ENCODE measurements at regions not wholly inside any gene's neighbourhood (a gene's known extent, or its start where the extent isn't known, plus 50 kb on each side); places are given as distances from the start of the nearest gene placed in this dataset.

DNA sequence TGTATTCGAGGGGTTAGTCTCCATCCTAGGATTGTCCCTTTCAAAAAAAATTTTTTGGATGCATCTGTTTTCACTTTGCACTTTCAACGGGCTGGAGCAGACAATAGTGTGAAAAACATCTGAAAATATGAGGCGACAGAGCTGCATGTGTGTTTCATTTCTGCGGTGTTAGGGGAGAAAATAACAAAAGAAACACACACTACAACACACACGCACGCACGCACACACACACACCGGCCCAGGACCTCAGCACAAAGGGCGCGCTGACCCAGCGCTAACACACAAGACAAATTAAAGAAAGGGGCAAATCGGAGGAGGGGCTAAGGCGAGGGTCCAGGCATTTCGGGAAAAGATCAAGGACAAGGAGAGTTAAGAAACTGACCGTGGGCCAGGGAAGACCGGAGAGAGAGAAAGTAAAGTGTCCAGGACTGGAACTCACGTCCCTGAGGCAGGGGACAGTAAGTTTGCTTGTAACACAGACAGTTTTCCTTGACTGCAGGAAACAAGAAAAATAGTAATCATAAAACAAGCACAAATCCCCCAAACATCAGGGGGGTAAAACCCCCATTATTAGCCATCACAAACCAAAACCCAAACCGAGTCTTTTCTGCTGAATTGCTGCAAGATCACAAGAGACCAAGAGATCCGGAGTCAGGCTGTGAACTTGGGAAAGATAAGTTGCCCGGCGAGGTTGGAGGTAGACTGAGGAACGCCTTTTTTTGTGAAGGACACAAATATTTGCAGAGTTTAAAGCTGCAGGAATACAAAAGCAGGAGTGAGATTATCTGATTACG lies 302.1 kb downstream of the PARP8 start:
- no peak for TF ChIP-seq POLR2A (IDR thresholded peaks at IDR 0.05)
- TF ChIP-seq, protein P1, sequence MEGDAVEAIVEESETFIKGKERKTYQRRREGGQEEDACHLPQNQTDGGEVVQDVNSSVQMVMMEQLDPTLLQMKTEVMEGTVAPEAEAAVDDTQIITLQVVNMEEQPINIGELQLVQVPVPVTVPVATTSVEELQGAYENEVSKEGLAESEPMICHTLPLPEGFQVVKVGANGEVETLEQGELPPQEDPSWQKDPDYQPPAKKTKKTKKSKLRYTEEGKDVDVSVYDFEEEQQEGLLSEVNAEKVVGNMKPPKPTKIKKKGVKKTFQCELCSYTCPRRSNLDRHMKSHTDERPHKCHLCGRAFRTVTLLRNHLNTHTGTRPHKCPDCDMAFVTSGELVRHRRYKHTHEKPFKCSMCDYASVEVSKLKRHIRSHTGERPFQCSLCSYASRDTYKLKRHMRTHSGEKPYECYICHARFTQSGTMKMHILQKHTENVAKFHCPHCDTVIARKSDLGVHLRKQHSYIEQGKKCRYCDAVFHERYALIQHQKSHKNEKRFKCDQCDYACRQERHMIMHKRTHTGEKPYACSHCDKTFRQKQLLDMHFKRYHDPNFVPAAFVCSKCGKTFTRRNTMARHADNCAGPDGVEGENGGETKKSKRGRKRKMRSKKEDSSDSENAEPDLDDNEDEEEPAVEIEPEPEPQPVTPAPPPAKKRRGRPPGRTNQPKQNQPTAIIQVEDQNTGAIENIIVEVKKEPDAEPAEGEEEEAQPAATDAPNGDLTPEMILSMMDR (IDR thresholded peaks at IDR 0.05): no peak
- no peak for TF ChIP-seq POLR2AphosphoS5 (IDR thresholded peaks at IDR 0.05)
- no peak for DNase-seq (ENCODE audit: low spot score)
- Histone ChIP-seq H3K36me3 (no peaks in the 10 kb centered on the region), H3K4me3 (peak overlapping the region; percentile 28 to 30), H3K27me3 (replicated peaks; ENCODE audit: insufficient read depth) (peaks cover 2% of the 10 kb centered on the region), H3K4me1 (replicated peaks) (no peaks in the 10 kb centered on the region), H3K27ac (peak overlapping the region; percentile 77 to 83), H3K9me3 (no peaks in the 10 kb centered on the region)
- 22% methylated on average over 23 of the region's 23 CpGs for WGBS
- intact Hi-C loops (cut with DNase I): loop anchor here (10.0 kb wide), 2 partner anchors 716 to 1826 kb away; no protein-coding TSS in a partner anchor

DNA sequence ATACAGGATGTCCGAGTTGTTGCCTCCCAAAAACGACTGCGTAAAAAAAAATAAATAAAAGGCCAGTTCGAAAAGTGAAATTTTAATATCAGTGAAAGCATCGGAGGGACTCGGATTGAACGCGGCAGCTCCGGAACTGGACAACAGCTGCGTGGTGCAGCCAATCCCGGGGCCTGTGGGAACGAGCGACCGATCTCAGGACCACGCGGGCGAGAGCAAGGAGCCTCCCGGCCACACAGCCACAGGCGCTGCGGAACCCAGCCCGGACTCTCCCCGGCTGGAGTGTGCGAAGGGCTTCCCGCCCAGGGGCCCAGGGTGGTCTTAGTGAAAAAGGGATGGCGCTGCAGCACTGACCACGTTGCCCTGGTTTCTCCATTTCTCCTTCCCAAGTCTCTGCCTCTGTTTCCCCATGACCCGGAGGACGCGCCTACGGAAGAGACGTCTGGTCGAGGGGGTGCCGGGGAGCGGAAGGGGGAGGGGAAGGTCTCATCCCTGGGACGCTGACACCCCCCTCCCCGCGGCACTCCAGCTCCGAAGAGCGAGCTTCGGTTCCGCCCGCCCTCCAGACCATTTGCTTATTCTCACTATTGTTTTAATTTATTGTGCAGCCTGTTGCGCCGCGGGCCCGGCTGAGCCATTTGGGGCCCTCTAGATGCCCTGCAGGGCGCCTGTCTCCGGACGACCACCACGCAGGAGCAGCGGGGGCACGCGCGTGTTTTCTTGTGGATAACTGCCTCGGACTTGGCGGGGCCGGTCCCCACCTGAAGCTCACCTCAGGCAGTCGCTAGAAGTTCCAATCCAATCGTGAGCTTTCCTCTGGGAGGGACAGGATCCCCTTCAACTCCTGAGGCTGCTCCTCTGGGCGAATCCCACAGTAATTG lies 303.0 kb downstream of the PARP8 start:
- no peak for DNase-seq (ENCODE audit: low spot score)
- Histone ChIP-seq H3K9me3 (no peaks in the 10 kb centered on the region), H3K36me3 (no peaks in the 10 kb centered on the region), H3K27me3 (replicated peaks; ENCODE audit: insufficient read depth) (peaks cover 2% of the 10 kb centered on the region), H3K27ac (peak overlapping the region; percentile 77 to 83), H3K4me1 (replicated peaks) (no peaks in the 10 kb centered on the region), H3K4me3 (peak overlapping the region; percentile 28 to 30)
- intact Hi-C loops (cut with DNase I): loop anchor here (10.0 kb wide), 2 partner anchors 715 to 1825 kb away; no protein-coding TSS in a partner anchor
- TF ChIP-seq, protein P1 (IDR thresholded peaks at IDR 0.05): no peak
- TF ChIP-seq POLR2AphosphoS5 (IDR thresholded peaks at IDR 0.05): no peak
- no peak for TF ChIP-seq POLR2A (IDR thresholded peaks at IDR 0.05)
- WGBS: 2% methylated on average over 60 of the region's 60 CpGs

DNA sequence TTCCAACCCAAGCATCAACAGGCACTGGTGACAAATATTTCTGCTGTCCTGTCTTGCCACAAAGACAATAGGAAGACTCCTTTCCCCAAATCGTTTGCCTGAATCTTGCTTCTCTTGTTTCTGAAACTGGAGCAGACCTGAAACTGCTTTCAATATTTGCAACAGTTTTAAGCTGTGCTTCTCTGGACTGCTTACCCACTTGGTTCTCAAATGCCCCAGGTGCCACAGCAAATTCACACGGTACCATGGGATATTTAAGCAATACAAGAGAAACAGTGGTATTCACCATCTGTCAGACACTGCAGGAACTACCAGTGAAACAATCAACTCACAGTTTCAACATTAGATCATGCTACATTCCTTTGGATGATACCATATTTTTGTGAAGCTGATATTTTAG lies 309.4 kb downstream of the PARP8 start:
- H3K4me3 ChIP-seq: no peak overlapping the region
- no peaks in the 10 kb centered on the region for H3K27me3 ChIP-seq (replicated peaks; ENCODE audit: insufficient read depth)
- TF ChIP-seq, protein P1 (IDR thresholded peaks at IDR 0.05): no peak
- TF ChIP-seq POLR2AphosphoS5 (IDR thresholded peaks at IDR 0.05) (no peak), POLR2A (IDR thresholded peaks at IDR 0.05) (no peak)
- 53% methylated on average over 2 of the region's 2 CpGs for WGBS
- DNase-seq (ENCODE audit: low spot score): no peak
- no peak overlapping the region for H3K27ac ChIP-seq
- H3K4me1 ChIP-seq (replicated peaks): no peaks in the 10 kb centered on the region
- H3K9me3 ChIP-seq: no peaks in the 10 kb centered on the region
- H3K36me3 ChIP-seq: no peaks in the 10 kb centered on the region
- intact Hi-C loops (cut with DNase I): no loop called here

DNA sequence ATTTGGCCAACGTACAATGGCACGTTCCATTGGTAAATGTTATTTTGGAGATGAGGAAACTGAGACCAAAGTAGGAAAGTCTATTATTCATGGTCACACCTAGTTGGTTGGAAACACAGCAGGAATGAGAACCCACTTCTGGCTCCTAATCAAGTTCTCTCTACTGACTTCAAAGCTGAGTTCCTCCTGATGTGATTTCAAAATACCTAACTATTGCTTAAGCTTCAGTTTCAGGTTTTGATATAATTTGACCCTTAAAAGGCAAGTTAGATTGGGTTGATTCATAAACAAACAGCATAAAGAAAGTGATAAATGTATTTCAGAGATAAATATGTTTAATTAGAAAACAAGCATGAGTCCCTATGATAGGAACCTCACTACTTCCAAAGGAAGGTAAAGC lies 312.5 kb downstream of the PARP8 start:
- 96% methylated on average over 2 of the region's 2 CpGs for WGBS

More for the DNA sequence above, 312.5 kb downstream of the PARP8 start:
- Histone ChIP-seq H3K36me3 (no peaks in the 10 kb centered on the region), H3K27ac (no peak overlapping the region), H3K9me3 (no peaks in the 10 kb centered on the region), H3K4me1 (replicated peaks) (no peaks in the 10 kb centered on the region), H3K27me3 (replicated peaks; ENCODE audit: insufficient read depth) (no peaks in the 10 kb centered on the region), H3K4me3 (no peak overlapping the region)
- intact Hi-C loops (cut with DNase I): no loop called here
- TF ChIP-seq, protein P1 (IDR thresholded peaks at IDR 0.05): no peak
- TF ChIP-seq POLR2AphosphoS5 (IDR thresholded peaks at IDR 0.05): no peak
- TF ChIP-seq POLR2A (IDR thresholded peaks at IDR 0.05): no peak
- DNase-seq (ENCODE audit: low spot score): no peak
